SK-N-MC (cell line): ENCODE measurements at regions not wholly inside any gene's neighbourhood (a gene's known extent, or its start where the extent isn't known, plus 50 kb on each side); places are given as distances from the start of the nearest gene placed in this dataset.

ENCODE experiments used
- DNase-seq: peaks from one replicate; pipeline ENCODE4 v3.0.0-alpha.2; 2011; ENCODE audit warnings: low read depth, low spot score
- H3K27ac ChIP-seq: fragments of 200-600 bp; sonication (generic); 2 replicates; pipeline ENCODE4 v1.5.1; 2016; ENCODE audit warnings: mixed run types
- H3K36me3 ChIP-seq: fragments of 200-600 bp; sonication (generic); 2 replicates; pipeline ENCODE4 v1.6.1; 2017; ENCODE audit warnings: antibody characterized with exemption, low read length, mixed read lengths; ENCODE audit not compliant: insufficient read depth
- H3K4me3 ChIP-seq: fragments of 200-600 bp; sonication (generic); 2 replicates; pipeline ENCODE4 v1.5.1; 2016
- H3K9ac ChIP-seq: fragments of 200-600 bp; sonication (generic); 2 replicates; pipeline ENCODE4 v1.8.0; 2017; ENCODE audit warnings: mixed run types, mixed read lengths; ENCODE audit not compliant: insufficient read length
- H3K9me3 ChIP-seq: fragments of 200-600 bp; sonication (generic); 2 replicates; pipeline ENCODE4 v1.6.1; 2017; ENCODE audit warnings: low read depth, mild to moderate bottlenecking, antibody characterized with exemption, low read length, moderate library complexity, mixed read lengths
- EZH2 ChIP-seq: fragments of 200-600 bp; sonication (generic); IDR thresholded peaks from one replicate; pipeline ENCODE4 v1.6.1; 2017; ENCODE audit warnings: antibody characterized with exemption
- FOXP2 ChIP-seq: optimal IDR thresholded peaks from 2 replicates; pipeline ENCODE3; 2011; ENCODE audit warnings: mild to moderate bottlenecking, moderate library complexity; ENCODE audit not compliant: insufficient read depth; ENCODE audit errors: extremely low read length, control extremely low read depth
- POLR2AphosphoS5 ChIP-seq: IDR thresholded peaks from 2 replicates; pipeline ENCODE4 v1.6.1; 2012; ENCODE audit warnings: mild to moderate bottlenecking, low read depth, low read length, borderline replicate concordance

DNA sequence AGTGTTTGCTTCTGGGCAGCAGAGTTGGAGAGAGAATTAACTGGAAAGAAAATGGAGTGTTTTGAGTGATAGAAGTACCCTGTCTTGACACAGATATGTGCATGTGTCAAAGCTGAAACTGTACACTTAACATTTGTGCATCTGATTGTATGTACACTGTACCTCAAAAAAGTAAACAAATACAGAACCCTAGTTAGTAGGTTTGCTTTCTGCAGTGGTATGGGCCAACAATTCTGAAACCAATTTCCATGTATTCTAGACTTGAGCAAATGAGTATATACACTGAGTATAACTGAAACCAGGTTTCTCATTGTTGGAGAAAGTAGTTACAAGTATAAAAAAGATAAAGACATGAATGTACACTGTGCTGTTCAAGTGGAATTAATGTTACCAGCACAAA lies 52.4 kb downstream of the ELAPOR2 start:
- H3K4me3 ChIP-seq, result no peak overlapping the region
- no peaks in the 10 kb centered on the region for H3K36me3 ChIP-seq
- H3K9me3 ChIP-seq, result no peaks in the 10 kb centered on the region
- H3K27ac ChIP-seq, result no peak overlapping the region
- no peak for DNase-seq
- TF ChIP-seq EZH2, result no peak
- no peak for TF ChIP-seq FOXP2
- no peak for TF ChIP-seq POLR2AphosphoS5
- H3K9ac ChIP-seq, result no peak overlapping the region

- no peak overlapping the region for H3K4me3 ChIP-seq
- no peaks in the 10 kb centered on the region for H3K9me3 ChIP-seq
- H3K9ac ChIP-seq, result no peak overlapping the region
- no peaks in the 10 kb centered on the region for H3K36me3 ChIP-seq
- no peak for DNase-seq
- TF ChIP-seq POLR2AphosphoS5 (no peak), EZH2 (no peak), FOXP2 (no peak)
- no peak overlapping the region for H3K27ac ChIP-seq
Measured at GRCh38 chr7:87004956-87005355, 54.5 kb downstream of the ELAPOR2 start.

DNA sequence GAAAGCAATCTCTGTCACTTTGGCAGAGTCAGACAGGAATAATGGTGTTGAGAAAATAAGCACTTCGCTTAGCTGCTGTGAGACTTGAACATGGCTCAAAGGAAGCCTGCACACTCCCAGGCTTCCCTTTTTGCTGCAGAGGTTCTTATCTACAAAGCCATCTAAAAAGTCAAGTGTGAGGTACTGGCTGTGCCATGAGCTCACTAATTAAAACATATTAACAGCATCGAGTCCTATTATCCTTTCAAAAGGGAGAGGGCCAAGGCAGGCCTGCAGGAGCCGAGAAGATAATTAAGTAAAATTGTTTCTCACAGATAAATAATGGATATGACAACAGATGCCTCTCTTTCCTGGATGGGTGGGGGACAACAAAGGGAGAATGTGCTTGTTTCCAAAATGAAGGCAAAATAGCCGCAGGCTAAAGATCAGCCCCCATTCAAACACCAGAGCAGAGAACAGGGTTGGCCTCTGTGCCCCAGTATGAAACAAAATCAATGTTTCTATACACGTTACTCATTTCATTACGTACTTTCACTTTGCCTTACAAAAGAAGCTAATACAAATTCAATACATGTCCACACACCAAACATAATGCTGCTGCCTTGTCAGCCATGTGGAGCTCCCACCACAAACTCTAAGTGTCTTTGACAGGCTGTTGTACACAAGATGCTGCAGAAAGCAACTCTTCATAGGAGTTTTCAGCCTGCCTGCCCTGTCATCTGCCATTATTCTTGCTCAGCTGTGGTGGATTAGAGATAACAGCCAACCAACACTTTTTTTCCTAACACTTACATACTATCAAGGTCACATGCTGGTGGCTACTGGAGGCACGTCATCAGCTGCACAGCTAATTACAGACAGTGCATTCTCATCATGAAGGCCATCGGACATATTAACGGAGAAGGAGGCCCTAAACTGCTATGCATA lies 55.3 kb downstream of the ELAPOR2 start:
- Histone ChIP-seq H3K9me3 (no peaks in the 10 kb centered on the region), H3K9ac (no peak overlapping the region), H3K36me3 (no peaks in the 10 kb centered on the region), H3K27ac (no peak overlapping the region), H3K4me3 (no peak overlapping the region)
- TF ChIP-seq POLR2AphosphoS5 (no peak), FOXP2 (no peak), EZH2 (no peak)
- no peak for DNase-seq

GRCh38 chr7:87001214-87001613 lies 58.2 kb downstream of the ELAPOR2 start:
- Histone ChIP-seq H3K4me3 (no peak overlapping the region), H3K27ac (no peak overlapping the region), H3K9ac (no peak overlapping the region), H3K36me3 (no peaks in the 10 kb centered on the region), H3K9me3 (no peaks in the 10 kb centered on the region)
- TF ChIP-seq FOXP2 (no peak), EZH2 (no peak), POLR2AphosphoS5 (no peak)
- DNase-seq, result no peak

- H3K36me3 ChIP-seq, result no peaks in the 10 kb centered on the region
- no peak overlapping the region for H3K9ac ChIP-seq
- H3K4me3 ChIP-seq, result no peak overlapping the region
- DNase-seq, result no peak
- no peak overlapping the region for H3K27ac ChIP-seq
- H3K9me3 ChIP-seq, result no peaks in the 10 kb centered on the region
- TF ChIP-seq FOXP2 (no peak), EZH2 (no peak), POLR2AphosphoS5 (no peak)
Measured at GRCh38 chr7:87000344-87000743, 59.1 kb downstream of the ELAPOR2 start.

- H3K9ac ChIP-seq, result no peak overlapping the region
- no peaks in the 10 kb centered on the region for H3K36me3 ChIP-seq
- no peak for DNase-seq
- no peak overlapping the region for H3K4me3 ChIP-seq
- no peak overlapping the region for H3K27ac ChIP-seq
- H3K9me3 ChIP-seq, result no peaks in the 10 kb centered on the region
- TF ChIP-seq FOXP2 (no peak), EZH2 (no peak), POLR2AphosphoS5 (no peak)
Measured at GRCh38 chr7:86999750-87000149, 59.7 kb downstream of the ELAPOR2 start.

DNA sequence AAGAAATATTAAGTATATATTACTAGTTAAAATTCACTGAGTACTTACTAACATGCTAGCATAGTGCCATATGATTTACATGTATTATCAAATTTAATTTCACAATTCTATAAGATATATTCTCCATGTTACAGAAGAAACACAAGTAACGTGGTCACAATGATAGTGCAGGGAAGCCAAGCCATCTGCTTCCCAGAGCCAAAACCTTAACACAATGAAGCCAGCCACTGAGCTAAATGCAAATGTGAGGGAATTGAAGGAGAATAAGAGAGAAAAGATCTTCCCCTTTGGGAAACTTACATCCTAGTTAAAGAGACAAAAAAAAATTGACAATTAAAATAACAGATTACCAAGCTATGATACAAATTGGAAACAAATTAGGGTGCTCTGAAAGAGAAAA lies 63.6 kb downstream of the ELAPOR2 start:
- DNase-seq, result no peak
- no peak overlapping the region for H3K4me3 ChIP-seq
- TF ChIP-seq FOXP2, result no peak
- TF ChIP-seq EZH2, result no peak
- TF ChIP-seq POLR2AphosphoS5, result no peak
- no peak overlapping the region for H3K27ac ChIP-seq
- H3K9ac ChIP-seq, result no peak overlapping the region
- H3K36me3 ChIP-seq, result no peaks in the 10 kb centered on the region
- no peaks in the 10 kb centered on the region for H3K9me3 ChIP-seq

DNA sequence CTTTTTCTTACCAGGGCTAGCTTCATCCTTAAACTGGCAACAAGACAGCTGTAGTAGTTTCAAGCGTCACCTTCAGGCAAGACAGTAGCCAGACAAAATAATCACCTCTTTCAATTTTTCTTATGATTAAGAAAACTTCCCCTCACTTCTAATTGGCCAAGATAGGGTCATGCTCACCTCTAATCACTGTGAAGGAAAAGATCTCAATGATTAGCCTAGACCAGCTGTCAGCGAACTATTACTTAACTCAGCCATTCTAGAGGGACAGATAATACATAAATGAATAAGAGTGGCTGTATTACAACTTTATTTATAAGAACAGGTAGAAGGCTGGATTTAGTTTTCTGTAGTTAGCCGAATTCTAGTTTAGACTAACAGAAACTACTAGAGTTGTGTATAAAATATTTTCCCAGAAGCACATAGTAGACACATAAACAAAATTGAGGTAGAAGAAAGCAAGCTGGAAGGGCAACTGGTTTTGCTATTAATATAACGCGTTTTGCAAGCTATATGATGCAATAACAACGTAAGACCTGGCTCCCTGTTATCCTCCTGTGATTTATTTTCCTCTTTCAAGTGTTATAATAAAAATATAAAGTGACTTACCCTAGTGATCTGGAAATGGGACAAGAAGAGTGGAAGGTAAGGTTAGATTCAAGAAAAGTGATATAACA lies 64.3 kb downstream of the ELAPOR2 start:
- H3K4me3 ChIP-seq, result no peak overlapping the region; the same call in 1 of the 2 replicates
- DNase-seq, result no peak
- no peak overlapping the region for H3K27ac ChIP-seq
- no peaks in the 10 kb centered on the region for H3K9me3 ChIP-seq
- no peak overlapping the region for H3K9ac ChIP-seq
- no peaks in the 10 kb centered on the region for H3K36me3 ChIP-seq
- TF ChIP-seq EZH2, result no peak
- no peak for TF ChIP-seq POLR2AphosphoS5
- no peak for TF ChIP-seq FOXP2
